ENCODE measurements at regions not wholly inside any gene's neighbourhood (a gene's known extent, or its start where the extent isn't known, plus 50 kb on each side); places are given as distances from the start of the nearest gene placed in this dataset.

- TF ChIP-seq POLR2A (IDR thresholded peaks at IDR 0.05; ENCODE audit: low read length) (no peak), GATA1 (IDR thresholded peaks at IDR 0.05; ENCODE audit: low read depth, low read length) (no peak)
These were observed 1237.7 kb upstream of the PCDH20 start for GRCh38 chr13:62653371-62653770.
